CD8-positive, alpha-beta memory T cell (primary cell): ENCODE measurements at regions not wholly inside any gene's neighbourhood (a gene's known extent, or its start where the extent isn't known, plus 50 kb on each side); places are given as distances from the start of the nearest gene placed in this dataset.
"Not testable (repeated sequence)": the region's sequence is repeated elsewhere in the genome, so short reads cannot be mapped to it uniquely, and the experiment has no call there.

Experiments used
- CTCF ChIA-PET: fragments of 350-600 bp; sonication (Branson Sonifier 250); formaldehyde crosslinking; loops from one replicate; lab custom pipeline; 2021; ENCODE audit warnings: antibody characterized with exemption; lab: Charles Lee
- POLR2A ChIA-PET: fragments of 350-600 bp; sonication (Branson Sonifier 250); formaldehyde crosslinking; loops from one replicate; lab custom pipeline; 2021; ENCODE audit warnings: antibody characterized with exemption; lab: Charles Lee
- DNase-seq, 5 donors: peaks; one replicate each; pipeline versions ENCODE4 v3.0.0 to v3.0.0-alpha.2; 2020 to 2022; ENCODE audit warnings: mixed read lengths in 1 of 5
- H3K27ac ChIP-seq: one replicate; pipeline ENCODE4 v1.7.0; 2013; ENCODE audit warnings: low read depth, mild to moderate bottlenecking, low read length, moderate library complexity
- H3K27me3 ChIP-seq: 2 replicates; pipeline ENCODE4 v1.7.0; 2013; ENCODE audit warnings: low read length, mild to moderate bottlenecking; ENCODE audit not compliant: insufficient read depth, poor library complexity, severe bottlenecking
- H3K36me3 ChIP-seq: 2 replicates; pipeline ENCODE4 v1.7.0; 2013; ENCODE audit warnings: mild to moderate bottlenecking, low read length, moderate library complexity; ENCODE audit not compliant: insufficient read depth
- H3K4me1 ChIP-seq: 2 replicates; pipeline ENCODE4 v1.7.0; 2013; ENCODE audit warnings: mild to moderate bottlenecking, low read length, moderate library complexity; ENCODE audit not compliant: insufficient read depth
- H3K4me3 ChIP-seq: 2 replicates; pipeline ENCODE4 v1.7.0; 2013; ENCODE audit warnings: mild to moderate bottlenecking, low read length
- H3K9me3 ChIP-seq: 2 replicates; pipeline ENCODE4 v1.7.0; 2013; ENCODE audit warnings: mild to moderate bottlenecking, low read length
- H3K27ac Mint-ChIP-seq, 8 donors: one replicate each; pipeline ENCODE4 v1.8.0; 2020 to 2021; ENCODE audit warnings: mixed read lengths in 8 of 8, mild to moderate bottlenecking in 6 of 8, inconsistent platforms in 3 of 8, moderate library complexity in 3 of 8
- H3K27me3 Mint-ChIP-seq, 2 donors: one replicate each; pipeline ENCODE4 v1.8.0; 2020 to 2021; ENCODE audit warnings: mixed read lengths in 2 of 2, mild to moderate bottlenecking in 1 of 2, moderate library complexity in 1 of 2
- H3K36me3 Mint-ChIP-seq, 3 donors: one replicate each; pipeline ENCODE4 v1.8.0; 2020 to 2021; ENCODE audit warnings: mixed read lengths in 3 of 3, inconsistent platforms in 1 of 3, mild to moderate bottlenecking in 1 of 3
- H3K4me1 Mint-ChIP-seq, 3 donors: one replicate each; pipeline ENCODE4 v1.8.0; 2020 to 2021; ENCODE audit warnings: mixed read lengths in 3 of 3, inconsistent platforms in 1 of 3, mild to moderate bottlenecking in 1 of 3
- H3K4me3 Mint-ChIP-seq, 7 donors: one replicate each; pipeline ENCODE4 v1.8.0; 2020 to 2021; ENCODE audit warnings: mixed read lengths in 7 of 7, mild to moderate bottlenecking in 6 of 7, moderate library complexity in 4 of 7, inconsistent platforms in 2 of 7
- H3K9me3 Mint-ChIP-seq, 5 donors: one replicate each; pipeline ENCODE4 v1.8.0; 2020 to 2022; ENCODE audit warnings: mixed read lengths in 5 of 5, mild to moderate bottlenecking in 3 of 5, moderate library complexity in 2 of 5, inconsistent platforms in 1 of 5

DNA sequence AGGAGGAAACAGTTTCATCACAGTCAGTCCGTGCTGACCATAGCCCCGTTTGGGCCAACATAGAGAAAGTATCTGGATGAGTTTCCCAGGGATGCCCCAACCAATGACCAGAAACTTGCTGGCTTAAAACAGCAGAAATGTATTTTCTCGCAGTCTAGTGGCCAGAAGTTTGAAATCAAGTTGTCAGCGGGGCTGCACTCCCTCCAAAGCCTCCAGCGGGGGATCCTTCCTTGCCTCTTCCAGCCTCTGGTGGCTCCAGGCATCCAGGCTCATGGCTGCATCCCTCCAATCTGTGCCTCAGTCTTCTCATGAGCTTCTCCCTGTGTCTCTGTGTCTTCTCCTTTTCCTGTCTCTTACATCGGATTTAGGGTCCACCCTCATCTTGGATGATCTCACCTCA lies 89.6 kb upstream of the CTBP2 start:
- CTCF ChIA-PET, result no interaction called here
- Mint-ChIP-seq H3K9me3 (peaks cover 0 to 17% (median 13%) of the 10 kb centered on the region in 5 donors), H3K4me1 (no peaks in the 10 kb centered on the region), H3K4me3 (no peak overlapping the region), H3K36me3 (peaks cover 0 to 2% (median 0%) of the 10 kb centered on the region in 3 donors), H3K27ac (no peak overlapping the region), H3K27me3 (peaks cover 0 to 7% of the 10 kb centered on the region in 2 donors)
- POLR2A ChIA-PET, result no interaction called here
- H3K27me3 ChIP-seq, result no peaks in the 10 kb centered on the region
- H3K4me1 ChIP-seq, result no peaks in the 10 kb centered on the region
- H3K27ac ChIP-seq, result no peak overlapping the region
- H3K9me3 ChIP-seq, result no peaks in the 10 kb centered on the region
- no peak for DNase-seq
- H3K36me3 ChIP-seq, result no peaks in the 10 kb centered on the region
- H3K4me3 ChIP-seq, result no peak overlapping the region

DNA sequence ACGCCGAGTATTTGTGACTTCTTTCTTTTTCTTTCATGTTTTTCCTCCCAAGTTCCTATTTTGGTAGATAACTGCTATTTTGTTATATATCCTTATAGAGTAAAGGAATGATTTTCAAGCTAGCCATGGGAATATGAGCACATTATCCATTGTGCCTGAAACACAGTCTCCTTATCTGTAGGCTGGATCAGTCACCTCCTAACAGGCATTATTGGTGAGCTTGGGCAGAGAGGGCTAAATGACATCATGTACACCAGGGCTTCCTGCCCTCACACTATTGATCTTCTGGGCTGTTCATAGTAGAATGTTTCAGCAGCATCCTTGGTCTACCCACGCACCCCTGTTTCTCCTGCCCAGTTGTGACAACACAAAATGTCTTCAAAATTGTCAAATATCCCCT lies 88.1 kb upstream of the CTBP2 start:
- Histone ChIP-seq H3K4me1 (no peaks in the 10 kb centered on the region), H3K4me3 (no peak overlapping the region), H3K36me3 (no peaks in the 10 kb centered on the region), H3K27ac (no peak overlapping the region), H3K9me3 (no peaks in the 10 kb centered on the region), H3K27me3 (no peaks in the 10 kb centered on the region)
- H3K4me1 Mint-ChIP-seq, result no peaks in the 10 kb centered on the region
- POLR2A ChIA-PET, result no interaction called here
- peaks cover 0 to 2% (median 0%) of the 10 kb centered on the region in 3 donors for H3K36me3 Mint-ChIP-seq
- peaks cover 0 to 7% of the 10 kb centered on the region in 2 donors for H3K27me3 Mint-ChIP-seq
- no peak overlapping the region for H3K4me3 Mint-ChIP-seq
- H3K9me3 Mint-ChIP-seq, result peaks cover 0 to 17% (median 13%) of the 10 kb centered on the region in 5 donors
- CTCF ChIA-PET, result no interaction called here
- no peak for DNase-seq
- H3K27ac Mint-ChIP-seq, result no peak overlapping the region

DNA sequence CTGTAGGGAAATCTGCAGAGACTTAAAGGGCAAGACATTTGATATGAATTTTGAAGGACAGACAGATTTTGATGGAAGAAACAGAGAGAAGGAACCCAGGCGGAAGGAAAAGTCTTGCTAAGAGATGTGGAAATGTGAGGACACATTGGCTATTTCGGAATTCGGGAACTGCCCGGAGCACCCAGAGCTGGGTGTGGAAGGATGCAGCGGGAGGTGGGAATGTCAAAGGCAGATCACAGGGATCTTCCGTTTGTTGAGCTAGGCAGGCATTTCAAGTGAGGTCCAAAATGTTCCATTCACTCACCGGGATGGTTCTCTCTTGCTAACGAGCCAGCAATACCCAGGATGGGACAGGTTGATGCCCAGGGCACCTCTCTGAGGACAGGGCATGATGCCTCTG lies 87.2 kb upstream of the CTBP2 start:
- no peak for DNase-seq
- no peak overlapping the region for H3K27ac ChIP-seq
- Mint-ChIP-seq H3K27ac (no peak overlapping the region), H3K36me3 (peaks cover 0 to 2% (median 0%) of the 10 kb centered on the region in 3 donors), H3K9me3 (peaks cover 0 to 11% (median 8%) of the 10 kb centered on the region in 5 donors), H3K4me3 (no peak overlapping the region), H3K4me1 (no peaks in the 10 kb centered on the region), H3K27me3 (peaks cover 0 to 6% of the 10 kb centered on the region in 2 donors)
- ChIA-PET POLR2A (no interaction called here), CTCF (no interaction called here)
- H3K4me3 ChIP-seq, result no peak overlapping the region
- no peaks in the 10 kb centered on the region for H3K36me3 ChIP-seq
- no peaks in the 10 kb centered on the region for H3K4me1 ChIP-seq
- H3K9me3 ChIP-seq, result no peaks in the 10 kb centered on the region
- no peaks in the 10 kb centered on the region for H3K27me3 ChIP-seq

DNA sequence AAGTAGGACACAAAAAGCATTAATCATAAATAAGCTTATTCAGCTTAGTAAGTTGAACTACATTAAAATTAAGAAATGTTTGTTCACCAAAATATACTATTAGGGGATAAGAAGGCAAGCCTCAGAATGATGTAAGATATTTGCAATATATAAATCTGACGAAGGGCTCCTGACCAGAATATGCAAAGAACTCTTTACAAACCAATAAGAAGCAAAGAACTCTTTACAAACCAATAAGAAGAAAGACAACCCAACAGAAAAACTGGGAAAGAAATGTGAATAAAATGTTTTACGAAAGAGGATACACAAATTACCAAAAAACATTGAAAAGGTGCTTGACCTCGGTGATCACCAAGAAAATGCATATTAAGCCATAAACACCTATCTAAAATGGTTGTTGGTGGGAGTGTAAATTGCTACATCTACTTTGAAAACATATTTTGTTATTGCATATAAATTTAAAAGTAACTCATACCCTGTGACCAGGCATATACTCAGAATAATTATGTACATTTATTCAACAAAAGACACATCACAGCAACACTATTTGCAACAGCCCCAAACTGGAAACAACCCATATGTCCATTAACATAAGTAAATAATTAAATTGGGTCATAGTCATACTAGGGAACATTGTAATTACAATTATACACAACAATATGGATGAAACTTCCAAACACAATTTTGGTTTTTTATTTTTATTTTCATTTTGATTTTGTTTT lies 83.3 kb upstream of the CTBP2 start:
- Mint-ChIP-seq H3K4me1 (no peaks in the 10 kb centered on the region), H3K27me3 (peaks cover 0 to 11% of the 10 kb centered on the region in 2 donors)
- POLR2A ChIA-PET, result no interaction called here

DNA sequence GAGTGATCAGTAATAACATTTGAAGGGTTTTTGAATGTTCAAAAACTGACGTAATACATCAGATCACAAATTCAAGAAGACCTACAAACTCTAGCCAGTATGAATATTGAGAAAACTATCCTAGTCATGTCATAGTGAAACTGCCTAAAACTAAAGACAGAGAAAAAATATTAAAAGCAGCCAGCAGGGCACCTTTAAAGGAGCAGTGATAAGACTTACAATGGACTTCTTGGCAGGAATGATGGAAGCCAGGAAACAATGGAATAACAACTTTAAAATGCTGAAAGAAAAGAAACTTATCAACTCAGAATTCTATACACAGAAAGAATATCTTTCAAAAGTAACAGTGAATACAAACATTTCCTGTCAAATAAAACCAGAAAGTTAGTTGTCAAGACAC lies 78.3 kb upstream of the CTBP2 start:
- H3K4me3 ChIP-seq, result no peak overlapping the region
- Mint-ChIP-seq H3K4me3 (no peak overlapping the region), H3K4me1 (no peaks in the 10 kb centered on the region), H3K9me3 (peaks cover 8 to 20% (median 11%) of the 10 kb centered on the region in 5 donors), H3K36me3 (no peaks in the 10 kb centered on the region), H3K27me3 (peaks cover 7 to 15% of the 10 kb centered on the region in 2 donors), H3K27ac (no peak overlapping the region)
- ChIA-PET POLR2A (no interaction called here), CTCF (no interaction called here)
- no peaks in the 10 kb centered on the region for H3K36me3 ChIP-seq
- no peaks in the 10 kb centered on the region for H3K4me1 ChIP-seq
- H3K27me3 ChIP-seq, result no peaks in the 10 kb centered on the region
- no peaks in the 10 kb centered on the region for H3K9me3 ChIP-seq
- DNase-seq, result no peak
- no peak overlapping the region for H3K27ac ChIP-seq

More for the DNA sequence above, 83.3 kb upstream of the CTBP2 start:
- CTCF ChIA-PET, result no interaction called here
- H3K36me3 ChIP-seq, result no peaks in the 10 kb centered on the region
- H3K36me3 Mint-ChIP-seq, result no peaks in the 10 kb centered on the region
- no peaks in the 10 kb centered on the region for H3K9me3 ChIP-seq
- H3K4me3 Mint-ChIP-seq, result no peak overlapping the region
- peaks cover 0 to 6% (median 6%) of the 10 kb centered on the region in 5 donors for H3K9me3 Mint-ChIP-seq
- no peak overlapping the region for H3K4me3 ChIP-seq
- no peak overlapping the region for H3K27ac Mint-ChIP-seq
- no peak overlapping the region for H3K27ac ChIP-seq
- H3K27me3 ChIP-seq, result no peaks in the 10 kb centered on the region
- H3K4me1 ChIP-seq, result no peaks in the 10 kb centered on the region
- DNase-seq, result no peak

DNA sequence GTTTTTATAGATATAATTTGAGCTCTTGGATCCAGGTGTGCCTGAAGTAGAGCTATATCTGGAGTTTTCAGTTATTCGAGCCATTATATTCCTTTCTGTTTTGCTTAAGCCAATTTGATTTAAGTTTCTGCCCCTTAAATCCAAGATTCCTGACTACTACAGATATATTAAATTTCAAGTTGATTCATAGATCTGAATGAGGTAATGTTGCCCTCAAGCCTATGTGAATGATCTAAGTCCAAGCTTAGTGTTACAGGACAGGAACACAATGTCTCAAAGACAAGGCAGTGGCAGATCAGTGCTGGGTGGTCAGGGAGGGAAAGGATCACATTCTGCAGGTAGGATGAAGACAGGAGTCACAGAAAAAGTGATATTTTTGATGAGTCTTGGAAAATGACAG lies 75.7 kb upstream of the CTBP2 start:
- Mint-ChIP-seq H3K27me3 (peaks cover 13 to 15% of the 10 kb centered on the region in 2 donors), H3K4me3 (no peak overlapping the region), H3K9me3 (peaks cover 8 to 20% (median 11%) of the 10 kb centered on the region in 5 donors), H3K36me3 (no peaks in the 10 kb centered on the region), H3K27ac (no peak overlapping the region), H3K4me1 (no peaks in the 10 kb centered on the region)
- Histone ChIP-seq H3K9me3 (no peaks in the 10 kb centered on the region), H3K4me3 (no peak overlapping the region), H3K36me3 (no peaks in the 10 kb centered on the region), H3K27me3 (no peaks in the 10 kb centered on the region), H3K4me1 (no peaks in the 10 kb centered on the region), H3K27ac (no peak overlapping the region)
- DNase-seq, result no peak
- CTCF ChIA-PET, result no interaction called here
- POLR2A ChIA-PET, result no interaction called here

DNA sequence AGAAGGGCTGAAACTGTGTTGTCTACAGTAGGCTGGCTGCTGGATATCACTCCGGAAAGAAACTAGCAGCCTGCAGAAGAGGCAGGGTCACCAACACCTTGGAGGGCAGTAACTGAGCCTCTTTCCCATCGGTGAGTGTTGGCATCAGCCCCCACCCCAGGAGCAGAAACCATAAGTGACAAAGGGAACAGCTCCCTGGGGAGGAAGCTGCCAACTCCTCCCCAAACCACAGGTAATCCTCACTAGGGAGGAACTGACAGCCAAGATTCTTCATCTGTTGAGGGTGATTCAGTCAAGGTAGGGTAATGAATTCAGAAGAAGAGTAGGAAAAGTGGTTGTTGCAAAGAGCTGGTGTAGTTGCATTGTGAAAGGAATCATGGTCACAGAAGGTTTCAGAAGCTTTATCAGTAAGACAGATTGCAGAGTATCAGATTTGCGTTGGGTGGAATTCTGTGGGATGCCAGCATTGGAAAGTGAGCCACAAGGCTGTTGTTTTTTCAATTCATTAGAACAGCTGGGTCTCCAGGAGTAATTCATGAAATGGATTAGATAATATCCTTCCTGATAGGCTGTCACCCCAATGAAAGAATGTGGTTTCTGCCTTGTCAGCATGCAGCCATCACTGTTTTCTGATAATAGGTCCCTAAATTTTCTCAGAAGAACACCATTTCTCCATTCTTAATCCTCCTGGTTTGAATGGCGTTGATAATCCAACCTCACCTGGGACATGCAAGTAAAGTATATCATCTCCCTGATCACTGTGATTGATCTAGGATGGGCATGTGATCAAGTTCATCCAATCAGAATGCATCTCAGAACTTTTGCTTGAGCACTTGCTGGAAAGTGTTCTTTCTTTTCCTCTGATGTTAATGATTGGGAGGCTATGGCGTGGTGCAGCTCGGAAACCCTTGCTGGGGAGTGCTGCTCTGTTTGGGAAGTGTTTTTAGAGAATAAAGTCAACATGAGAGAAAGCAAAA lies 75.0 kb upstream of the CTBP2 start:
- no peak for DNase-seq
- POLR2A ChIA-PET, result no interaction called here
- H3K4me1 Mint-ChIP-seq, result no peaks in the 10 kb centered on the region
- H3K27me3 Mint-ChIP-seq, result peaks cover 13 to 15% of the 10 kb centered on the region in 2 donors
- Histone ChIP-seq H3K36me3 (no peaks in the 10 kb centered on the region), H3K4me3 (no peak overlapping the region), H3K9me3 (no peaks in the 10 kb centered on the region), H3K27ac (no peak overlapping the region), H3K4me1 (no peaks in the 10 kb centered on the region), H3K27me3 (no peaks in the 10 kb centered on the region)
- H3K27ac Mint-ChIP-seq, result no peak overlapping the region
- H3K4me3 Mint-ChIP-seq, result no peak overlapping the region
- H3K9me3 Mint-ChIP-seq, result peaks cover 8 to 20% (median 11%) of the 10 kb centered on the region in 5 donors
- CTCF ChIA-PET, result no interaction called here
- H3K36me3 Mint-ChIP-seq, result no peaks in the 10 kb centered on the region

DNA sequence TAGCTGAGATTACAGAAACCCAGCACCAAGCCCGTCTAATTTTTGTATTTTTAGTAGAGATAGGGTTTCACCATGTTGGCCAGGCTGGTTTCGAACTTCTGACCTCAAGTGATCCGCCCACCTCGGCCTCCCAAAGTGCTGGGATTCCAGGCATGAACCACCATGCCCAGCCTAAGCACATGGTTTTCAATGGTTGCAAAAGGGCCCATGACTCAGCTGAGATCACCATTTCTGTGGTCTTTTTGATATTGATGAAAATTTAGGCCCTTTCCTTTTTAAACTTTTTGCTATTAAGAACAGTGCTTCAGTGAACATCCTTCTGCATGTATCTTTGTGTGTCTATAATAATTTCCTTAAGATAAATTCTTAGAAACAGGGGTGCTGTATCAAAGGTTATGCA lies 74.2 kb upstream of the CTBP2 start:
- Mint-ChIP-seq H3K9me3 (peaks cover 10 to 27% (median 14%) of the 10 kb centered on the region in 5 donors), H3K27me3 (peaks cover 13 to 15% of the 10 kb centered on the region in 2 donors)
- H3K4me3 ChIP-seq, DNase-seq, H3K36me3 Mint-ChIP-seq, CTCF ChIA-PET, H3K4me1 ChIP-seq, POLR2A ChIA-PET, H3K4me1 Mint-ChIP-seq, H3K9me3 ChIP-seq, H3K27ac Mint-ChIP-seq, H3K36me3 ChIP-seq, H3K4me3 Mint-ChIP-seq, H3K27ac ChIP-seq, H3K27me3 ChIP-seq: not testable (repeated sequence)
